ENCODE measurements at regions not wholly inside any gene's neighbourhood (a gene's known extent, or its start where the extent isn't known, plus 50 kb on each side); places are given as distances from the start of the nearest gene placed in this dataset.

- no peak for DNase-seq (ENCODE audit: low read depth in 4 of 4, low spot score in 2 of 4)
Observed at GRCh38 chr5:168187614-168188013, 103.8 kb upstream of the WWC1 start.

GRCh38 chr5:168188182-168188581, 103.3 kb upstream of the WWC1 start:
- no peak for DNase-seq (ENCODE audit: low read depth in 4 of 4, low spot score in 2 of 4)

- DNase-seq (ENCODE audit: low read depth in 4 of 4, low spot score in 2 of 4), result no peak
Observed at GRCh38 chr5:168192120-168192519, 99.3 kb upstream of the WWC1 start.

- no peak for DNase-seq (ENCODE audit: low read depth in 4 of 4, low spot score in 2 of 4)
Observed at GRCh38 chr5:168193493-168194250, 97.8 kb upstream of the WWC1 start.

DNA sequence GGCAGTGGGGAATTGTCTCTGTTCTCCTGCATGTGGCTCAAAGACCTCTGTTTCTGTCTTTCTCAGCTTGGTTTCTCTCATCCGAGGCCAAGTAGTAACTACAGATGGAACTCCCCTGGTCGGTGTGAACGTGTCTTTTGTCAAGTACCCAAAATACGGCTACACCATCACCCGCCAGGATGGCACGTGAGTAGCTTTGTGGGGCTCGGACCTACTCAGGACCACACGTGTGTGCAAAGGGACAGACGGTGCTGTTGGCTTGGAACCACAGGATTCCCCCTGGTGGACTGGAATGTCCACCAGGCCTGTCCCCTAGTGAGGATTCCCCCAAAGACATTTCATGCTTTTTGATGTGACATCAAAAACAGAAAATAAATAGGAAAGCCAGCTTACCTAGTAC, 96.3 kb upstream of the WWC1 start:
- DNase-seq (ENCODE audit: low read depth in 4 of 4, low spot score in 2 of 4), result no peak

- no peak for DNase-seq (ENCODE audit: low read depth in 4 of 4, low spot score in 2 of 4)
Observed at GRCh38 chr5:168198359-168198758, 93.1 kb upstream of the WWC1 start.

- DNase-seq (ENCODE audit: low read depth in 4 of 4, low spot score in 2 of 4), result no peak
Observed at GRCh38 chr5:168202996-168203395, 88.4 kb upstream of the WWC1 start.

- no peak for DNase-seq (ENCODE audit: low read depth in 4 of 4, low spot score in 2 of 4)
Observed at GRCh38 chr5:168204165-168204564, 87.3 kb upstream of the WWC1 start.

DNA sequence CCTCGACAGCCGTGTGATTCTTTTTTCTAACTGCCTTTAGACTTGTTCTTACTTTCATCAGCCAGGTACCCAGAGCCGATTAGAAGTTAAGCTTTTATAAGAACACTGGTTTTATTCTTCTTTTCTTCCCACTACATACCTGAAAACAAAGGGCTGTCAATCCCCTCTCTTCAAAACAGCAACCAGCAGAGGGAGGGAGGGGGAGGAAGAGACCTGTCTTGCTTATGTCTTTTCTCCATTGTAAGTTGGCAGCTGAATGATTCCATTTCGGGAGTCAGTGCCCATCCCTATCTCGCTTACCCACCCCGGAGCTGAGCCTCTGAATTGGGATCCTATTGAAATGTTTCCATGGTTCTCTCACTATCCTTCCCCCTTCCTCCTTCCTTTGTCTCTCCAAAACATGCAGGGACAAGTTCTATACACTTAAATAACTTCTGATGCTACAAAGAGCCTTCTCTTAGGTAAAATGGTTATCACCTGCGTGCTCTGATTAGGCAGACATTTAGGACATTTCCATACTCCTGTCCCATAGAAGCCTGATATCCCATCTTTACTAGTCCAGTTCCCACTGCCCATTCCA, 83.9 kb upstream of the WWC1 start:
- DNase-seq (ENCODE audit: low read depth in 4 of 4, low spot score in 2 of 4), result no peak

GRCh38 chr5:168209244-168209995, 82.0 kb upstream of the WWC1 start:
- DNase-seq (ENCODE audit: low read depth in 4 of 4, low spot score in 2 of 4), result no peak

- DNase-seq (ENCODE audit: low read depth in 4 of 4, low spot score in 2 of 4), result no peak
Observed at GRCh38 chr5:168209997-168210396, 81.4 kb upstream of the WWC1 start.

- no peak for DNase-seq (ENCODE audit: low read depth in 4 of 4, low spot score in 2 of 4)
Observed at GRCh38 chr5:168211245-168211644, 80.2 kb upstream of the WWC1 start.

DNA sequence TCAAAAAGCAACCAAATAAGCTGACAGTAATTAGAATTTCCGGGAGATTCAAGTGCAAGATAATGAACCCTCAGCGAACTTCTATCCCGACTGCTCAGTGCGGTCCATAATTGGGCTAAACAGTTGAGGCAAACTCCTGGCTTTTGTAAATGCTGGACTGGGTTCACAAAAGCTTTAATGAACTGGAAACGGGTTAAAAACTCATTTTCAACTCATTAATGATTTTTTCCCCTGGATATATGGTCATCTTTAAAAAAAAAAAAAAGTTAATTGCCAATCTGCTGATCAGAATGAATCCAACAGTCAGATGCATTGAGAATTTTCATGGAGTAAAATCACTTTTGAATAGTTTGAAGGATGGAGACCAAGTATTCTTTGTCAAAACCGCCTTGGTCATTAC, 79.5 kb upstream of the WWC1 start:
- DNase-seq (ENCODE audit: low read depth in 4 of 4, low spot score in 2 of 4), result no peak

DNA sequence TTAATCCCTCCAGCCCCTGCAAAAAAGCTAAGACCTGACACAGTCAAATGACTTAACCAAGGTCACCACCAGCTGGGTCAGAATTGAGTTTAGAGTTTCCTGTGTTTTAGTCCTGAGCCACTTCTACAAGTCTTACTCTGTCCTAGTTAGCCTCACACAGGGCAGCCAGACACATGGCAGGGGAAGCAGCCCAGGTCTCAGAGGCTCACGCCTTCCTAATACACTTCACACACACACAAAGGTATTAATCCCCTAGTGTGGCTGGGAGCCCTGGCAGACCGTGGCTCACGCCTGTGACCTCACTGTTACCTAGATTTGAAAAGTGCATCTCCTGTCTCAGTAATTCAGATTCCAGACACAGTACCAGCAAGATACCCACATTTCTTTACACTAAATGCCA, 77.4 kb upstream of the WWC1 start:
- DNase-seq (ENCODE audit: low read depth in 4 of 4, low spot score in 2 of 4), result no peak

DNA sequence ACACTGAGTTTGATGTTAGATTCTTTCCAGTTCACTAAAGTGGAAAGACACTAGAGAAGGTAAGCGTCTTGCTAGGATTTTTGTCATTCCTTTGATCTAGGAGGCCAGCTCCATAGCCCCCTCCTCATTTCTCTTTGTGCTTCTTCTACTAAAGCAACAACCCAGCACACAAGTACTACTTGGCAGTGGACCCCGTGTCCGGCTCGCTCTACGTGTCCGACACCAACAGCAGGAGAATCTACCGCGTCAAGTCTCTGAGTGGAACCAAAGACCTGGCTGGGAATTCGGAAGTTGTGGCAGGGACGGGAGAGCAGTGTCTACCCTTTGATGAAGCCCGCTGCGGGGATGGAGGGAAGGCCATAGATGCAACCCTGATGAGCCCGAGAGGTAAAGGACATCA, 76.6 kb upstream of the WWC1 start:
- no peak for DNase-seq (ENCODE audit: low read depth in 4 of 4, low spot score in 2 of 4)

GRCh38 chr5:168215646-168216045, 75.8 kb upstream of the WWC1 start:
- no peak for DNase-seq (ENCODE audit: low read depth in 4 of 4, low spot score in 2 of 4)

- DNase-seq (ENCODE audit: low read depth in 4 of 4, low spot score in 2 of 4), result no peak
Observed at GRCh38 chr5:168216989-168217388, 74.5 kb upstream of the WWC1 start.

- DNase-seq (ENCODE audit: low read depth in 4 of 4, low spot score in 2 of 4), result no peak
Observed at GRCh38 chr5:168217497-168217896, 73.9 kb upstream of the WWC1 start.

DNA sequence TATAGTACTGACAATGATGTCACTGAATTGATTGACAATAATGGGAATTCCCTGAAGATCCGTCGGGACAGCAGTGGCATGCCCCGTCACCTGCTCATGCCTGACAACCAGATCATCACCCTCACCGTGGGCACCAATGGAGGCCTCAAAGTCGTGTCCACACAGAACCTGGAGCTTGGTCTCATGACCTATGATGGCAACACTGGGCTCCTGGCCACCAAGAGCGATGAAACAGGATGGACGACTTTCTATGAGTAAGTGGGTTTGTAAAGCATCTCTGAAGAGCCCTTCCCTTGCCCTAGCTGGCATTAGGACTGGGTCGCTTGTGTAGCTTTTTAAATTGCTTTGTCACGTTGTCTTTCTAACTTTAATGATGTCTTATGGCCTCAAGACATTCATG, 72.7 kb upstream of the WWC1 start:
- DNase-seq (ENCODE audit: low read depth in 4 of 4, low spot score in 2 of 4), result no peak

DNA sequence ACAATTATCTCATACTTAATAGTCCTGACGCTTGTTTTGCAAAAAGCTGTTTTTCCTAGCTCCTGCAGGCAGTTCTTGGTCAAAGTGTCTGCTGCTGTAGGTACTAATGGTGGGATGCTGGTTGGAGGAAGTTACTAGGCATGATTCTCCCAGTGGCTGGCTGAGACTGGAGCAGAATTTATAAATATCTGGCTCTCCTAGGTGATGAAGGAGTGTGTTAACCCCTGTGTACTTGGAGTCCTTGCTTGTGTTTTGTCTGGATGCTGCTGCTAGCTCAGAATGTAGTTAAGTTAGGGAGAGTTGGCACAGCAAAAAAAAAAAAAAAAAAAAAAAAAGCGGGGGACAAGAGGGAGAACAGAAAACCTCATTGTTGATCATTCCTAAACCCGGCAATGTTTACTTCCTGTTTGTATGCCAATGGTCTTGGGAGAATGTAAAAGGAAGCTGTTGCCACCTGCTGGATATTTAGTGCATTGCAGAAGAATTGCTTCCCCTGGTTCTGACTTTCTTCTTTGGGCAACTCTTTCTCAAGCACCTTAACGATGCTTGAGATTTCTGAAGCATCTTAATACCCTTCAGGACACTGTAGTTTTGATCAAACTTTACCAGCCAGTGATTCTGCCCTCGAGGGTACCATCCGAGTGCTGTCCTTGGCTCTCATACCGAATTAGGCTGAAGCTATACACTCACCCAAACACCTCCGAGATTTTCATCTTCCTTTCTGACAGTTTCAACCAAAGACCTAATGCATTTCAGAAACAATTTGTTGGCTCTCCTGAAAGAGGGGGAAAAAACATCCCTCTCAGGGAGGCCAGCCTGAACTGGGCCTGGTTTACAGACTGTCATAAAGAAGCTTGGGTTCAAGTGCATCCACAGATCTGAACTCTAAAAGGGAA, 71.7 kb upstream of the WWC1 start:
- DNase-seq (ENCODE audit: low read depth in 4 of 4, low spot score in 2 of 4), result peak; percentile 58 to 77 (median 70)

GRCh38 chr5:168224085-168224484, 67.4 kb upstream of the WWC1 start:
- no peak for DNase-seq (ENCODE audit: low read depth in 4 of 4, low spot score in 2 of 4)

Data from left renal cortex interstitium (tissue), 4 donors.